ENCODE measurements at regions not wholly inside any gene's neighbourhood (a gene's known extent, or its start where the extent isn't known, plus 50 kb on each side); places are given as distances from the start of the nearest gene placed in this dataset.
"Not testable (repeated sequence)": the region's sequence is repeated elsewhere in the genome, so short reads cannot be mapped to it uniquely, and the experiment has no call there.

GRCh38 chr14:49946320-49947141 lies 53.6 kb downstream of the ARF6 start:
- DNase-seq = no peak

GRCh38 chr14:49947506-49947905 lies 54.6 kb downstream of the ARF6 start:
- DNase-seq = no peak

GRCh38 chr14:49950275-49951228 lies 57.7 kb downstream of the ARF6 start:
- DNase-seq = no peak

GRCh38 chr14:49951229-49951607 lies 58.3 kb downstream of the ARF6 start:
- no peak for DNase-seq

- no peak for DNase-seq
These were observed 58.9 kb downstream of the ARF6 start for GRCh38 chr14:49951691-49952345.

DNA sequence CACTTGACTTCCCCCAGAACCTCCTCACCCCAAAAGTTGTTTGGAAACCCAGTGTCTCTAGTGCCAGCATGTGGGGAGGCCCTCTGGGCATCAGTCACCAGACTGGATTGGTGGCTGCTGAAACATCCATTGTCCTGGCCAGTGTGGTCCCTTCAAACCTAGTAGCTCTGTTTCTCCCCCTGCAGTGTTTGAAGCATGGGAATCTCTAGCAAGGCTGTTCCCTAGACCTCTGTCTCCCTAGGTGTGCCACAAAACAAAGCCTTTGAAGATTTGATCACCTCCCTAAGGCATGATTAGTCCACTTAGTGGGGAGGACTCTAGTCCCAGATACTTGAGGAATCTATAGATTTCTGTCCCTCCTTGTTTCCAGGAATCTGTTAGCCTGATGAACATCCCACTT lies 60.3 kb downstream of the ARF6 start:
- DNase-seq = no peak

DNA sequence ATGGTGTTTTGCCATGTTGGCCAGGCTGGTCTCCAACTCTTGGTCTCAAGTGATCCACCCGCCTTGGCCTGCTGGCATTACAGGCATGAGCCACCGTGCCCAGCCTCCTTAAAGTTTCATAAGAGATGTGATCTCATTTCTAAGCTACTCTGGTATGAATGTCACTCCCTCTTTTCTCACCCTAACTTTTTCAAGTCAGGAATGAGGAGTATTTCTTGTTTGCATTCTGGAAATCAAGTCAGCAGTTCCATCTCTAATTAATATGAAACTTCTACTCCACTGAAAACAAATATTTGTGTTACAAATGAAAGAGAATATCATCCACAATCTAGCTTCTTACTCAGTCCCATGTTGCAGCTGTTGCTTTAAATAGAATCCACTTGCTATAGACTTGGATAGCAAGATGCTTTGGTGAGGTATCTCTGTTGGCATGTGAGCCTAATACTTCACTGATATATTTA lies 61.3 kb downstream of the ARF6 start:
- DNase-seq = no peak

DNA sequence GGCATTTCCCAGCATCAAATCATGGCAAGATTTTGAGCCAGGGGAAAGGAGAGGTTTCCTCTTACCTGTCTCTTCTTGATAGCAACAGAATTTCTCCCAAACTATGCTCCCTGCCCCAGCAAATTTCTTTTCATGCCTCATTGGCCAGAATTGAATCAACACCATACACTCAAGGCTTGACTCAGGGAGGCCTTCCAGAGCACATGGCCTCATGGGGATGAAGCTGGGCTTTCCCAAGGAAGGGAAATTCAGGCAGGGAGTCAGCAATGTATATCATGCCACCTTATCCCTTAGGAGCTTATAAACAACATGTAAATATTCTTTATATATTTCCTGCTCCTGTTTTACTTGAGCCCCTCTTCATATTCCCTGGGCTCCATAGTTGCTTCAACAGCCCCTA lies 62.1 kb downstream of the ARF6 start:
- DNase-seq = no peak

DNA sequence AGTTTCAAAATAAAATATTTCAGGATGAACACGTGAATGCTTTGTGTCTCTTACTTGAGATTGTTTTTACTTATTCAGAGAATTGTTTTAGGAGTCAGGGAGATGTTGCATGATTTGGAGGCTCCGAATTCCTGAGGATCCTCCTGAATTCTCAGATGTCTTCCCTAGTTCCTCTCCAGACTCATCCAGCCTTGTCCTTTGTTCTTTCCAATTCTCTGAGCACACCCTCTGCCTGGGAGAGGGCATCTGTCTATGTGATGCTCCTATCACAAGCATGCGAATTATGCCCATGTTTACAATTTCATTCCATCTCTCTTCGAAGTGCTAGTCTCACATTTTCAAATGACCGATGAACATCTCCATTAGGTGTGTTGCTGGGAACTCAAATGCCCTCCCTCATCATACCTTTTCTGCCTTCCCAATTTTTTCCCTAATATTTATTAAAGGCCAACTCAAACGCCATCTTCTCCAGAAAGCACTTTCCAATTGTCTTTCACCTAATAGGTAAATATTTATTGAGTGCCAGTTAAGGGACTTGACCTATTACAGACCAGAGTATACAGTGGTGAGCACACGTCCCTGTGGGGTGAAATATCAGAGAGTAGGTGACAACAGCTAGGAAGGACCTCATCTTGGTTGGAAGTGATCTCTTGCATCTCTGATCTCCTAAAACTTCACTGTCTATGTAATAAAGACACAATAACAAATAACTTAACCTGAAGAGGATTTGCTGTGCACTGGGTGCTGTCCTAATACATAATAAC lies 64.4 kb downstream of the ARF6 start:
- DNase-seq = no peak

DNA sequence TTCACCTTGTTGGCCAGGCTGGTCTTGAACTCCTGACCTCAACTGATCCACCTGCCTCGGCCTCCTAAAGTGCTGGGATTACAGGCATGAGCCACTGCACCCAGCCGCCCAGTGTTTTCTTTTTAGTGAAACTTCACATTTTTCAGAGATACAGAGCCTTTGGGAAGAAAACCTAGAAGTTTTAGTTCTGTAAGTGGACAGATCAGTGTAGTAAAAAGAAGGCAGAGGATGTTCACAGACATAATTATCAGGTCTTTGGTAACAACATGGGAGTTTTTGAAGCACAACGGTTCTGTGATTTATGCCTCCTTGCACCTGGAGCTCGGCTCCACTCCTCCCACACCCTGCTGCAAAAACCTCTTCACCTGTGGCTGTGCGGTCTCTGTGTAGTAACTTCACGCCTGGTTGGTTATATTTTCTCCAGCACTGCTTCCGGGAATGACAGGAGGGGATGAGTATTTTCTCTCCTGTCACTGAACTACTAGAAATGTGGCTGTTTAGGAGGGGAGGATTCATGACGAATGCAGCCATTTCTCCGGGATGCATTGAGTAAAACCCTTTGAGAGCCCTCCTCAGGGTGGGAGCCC lies 67.0 kb downstream of the ARF6 start:
- DNase-seq = no peak

GRCh38 chr14:49960453-49960852 lies 67.6 kb downstream of the ARF6 start:
- no peak for DNase-seq

- no peak for DNase-seq
These were observed 68.7 kb downstream of the ARF6 start for GRCh38 chr14:49961270-49962222.

GRCh38 chr14:49962621-49963020 lies 69.7 kb downstream of the ARF6 start:
- DNase-seq = no peak

- not testable (repeated sequence) for DNase-seq
These were observed 72.3 kb downstream of the ARF6 start for GRCh38 chr14:49965068-49965651.

DNA sequence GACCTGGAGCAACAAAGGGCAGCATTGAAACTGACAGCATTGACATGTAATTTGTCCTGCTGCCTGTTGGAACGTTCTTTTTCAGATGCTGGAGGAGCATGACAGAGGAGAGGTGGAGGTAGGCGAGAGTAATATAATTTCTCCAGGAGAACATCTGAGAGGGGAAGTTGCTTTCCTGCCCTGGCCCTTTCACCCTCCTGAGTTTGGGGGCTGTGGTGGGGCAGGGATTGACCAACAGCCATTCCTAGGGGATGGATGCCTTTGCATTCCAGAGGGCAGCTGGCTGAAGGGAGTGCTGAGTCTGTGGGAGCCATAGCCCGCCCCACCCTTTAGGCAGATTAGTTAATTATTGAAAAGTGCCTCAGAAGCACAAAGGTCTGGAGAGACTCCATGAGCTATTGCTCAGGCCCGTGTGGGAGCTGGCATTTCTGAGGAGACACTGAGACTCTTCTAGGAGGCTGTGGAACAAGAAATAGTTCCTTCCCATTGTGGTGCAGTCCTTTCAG lies 73.5 kb downstream of the ARF6 start:
- peak; percentile 24 for DNase-seq

DNA sequence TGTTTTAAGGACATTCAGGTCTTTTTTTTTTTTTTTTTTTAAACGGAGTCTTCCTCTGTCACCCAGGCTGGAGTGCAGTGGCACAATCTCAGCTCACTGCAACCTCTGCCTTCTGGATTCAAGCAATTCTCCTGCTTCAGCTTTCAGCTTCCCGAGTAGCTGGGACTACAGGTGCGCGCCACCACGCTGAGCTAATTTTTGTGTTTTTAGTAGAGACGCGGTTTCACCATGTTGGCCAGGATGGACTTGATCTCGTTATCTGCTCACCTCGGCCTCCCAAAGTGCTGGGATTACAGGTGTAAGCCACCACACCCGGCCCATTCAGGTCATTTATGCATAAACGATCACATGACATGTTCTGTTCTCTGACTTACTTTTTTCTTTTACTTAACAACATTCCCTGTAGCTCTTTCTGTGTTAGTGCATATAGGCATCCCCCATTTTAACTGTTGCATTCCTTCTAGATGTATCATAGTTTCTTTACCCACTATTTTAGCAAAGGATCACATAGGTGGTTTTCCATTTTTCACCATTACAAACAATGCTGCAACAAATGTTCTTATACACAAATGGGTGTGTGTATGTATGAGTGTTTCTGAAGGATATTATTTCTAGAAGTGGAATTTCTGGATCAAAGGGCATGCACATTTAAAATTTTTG lies 74.2 kb downstream of the ARF6 start:
- DNase-seq = no peak

GRCh38 chr14:49969961-49970360 lies 77.1 kb downstream of the ARF6 start:
- no peak for DNase-seq

DNA sequence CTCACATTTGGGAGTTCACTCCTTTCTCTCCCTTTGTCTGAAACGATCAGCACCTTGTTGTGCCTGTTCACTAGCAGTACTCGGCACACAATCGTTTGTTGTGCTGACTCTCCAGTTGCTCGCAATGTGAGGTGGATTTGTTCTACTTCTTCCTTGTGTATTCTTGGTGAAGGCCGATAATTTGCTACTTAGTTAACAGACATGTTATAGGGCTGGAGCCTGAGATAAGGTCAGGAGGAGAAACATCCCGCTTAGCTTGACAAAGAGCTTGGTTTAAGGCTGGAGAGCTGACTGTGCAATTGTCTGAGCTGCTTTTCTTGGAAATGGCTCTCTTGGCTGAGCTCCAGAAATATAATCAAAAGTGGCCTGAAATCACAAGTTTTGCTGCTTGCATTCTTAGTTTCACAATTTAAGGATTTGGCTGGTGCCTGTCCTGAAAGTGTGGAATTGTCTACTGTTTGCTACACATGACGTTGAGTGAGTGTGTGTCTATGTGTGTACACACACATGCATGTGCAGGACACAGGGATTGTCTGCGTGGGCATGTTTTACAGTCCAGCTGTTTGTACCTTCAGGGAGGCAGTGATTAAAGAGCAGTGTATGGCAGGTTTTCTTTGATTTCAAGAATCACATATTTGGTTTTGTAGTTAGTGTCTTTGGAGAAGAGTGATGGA lies 77.7 kb downstream of the ARF6 start:
- DNase-seq = no peak

Data from retina (tissue), 1 donor.